Type B pancreatic cell (in vitro differentiated cells): ENCODE measurements at regions not wholly inside any gene's neighbourhood (a gene's known extent, or its start where the extent isn't known, plus 50 kb on each side); places are given as distances from the start of the nearest gene placed in this dataset.

Experiments
- DNase-seq: peaks from one replicate; pipeline ENCODE4 v3.0.0; 2021; ENCODE audit warnings: mixed read lengths; ENCODE audit not compliant: unreplicated experiment; ENCODE audit errors: extremely low spot score
- H3K27ac Mint-ChIP-seq: 2 replicates; pipeline ENCODE4 v1.8.0; 2021; ENCODE audit warnings: mild to moderate bottlenecking, mixed read lengths
- H3K27me3 Mint-ChIP-seq: 2 replicates; pipeline ENCODE4 v1.8.0; 2021; ENCODE audit warnings: mixed read lengths
- H3K36me3 Mint-ChIP-seq: 2 replicates; pipeline ENCODE4 v1.8.0; 2021; ENCODE audit warnings: mixed read lengths
- H3K4me1 Mint-ChIP-seq: one replicate; pipeline ENCODE4 v1.8.0; 2021; ENCODE audit warnings: mixed read lengths; ENCODE audit not compliant: unreplicated experiment
- H3K4me3 Mint-ChIP-seq: 2 replicates; pipeline ENCODE4 v1.8.0; 2021; ENCODE audit warnings: mild to moderate bottlenecking, mixed read lengths
- H3K9me3 Mint-ChIP-seq: 2 replicates; pipeline ENCODE4 v1.8.0; 2021; ENCODE audit warnings: mixed read lengths
- TF ChIP-seq, protein P1 (sequence below): fragments of 200-600 bp; sonication (generic); conservative IDR thresholded peaks from 2 replicates; pipeline ENCODE4 v1.5.0; 2021; ENCODE audit warnings: antibody characterized with exemption, mild to moderate bottlenecking

DNA sequence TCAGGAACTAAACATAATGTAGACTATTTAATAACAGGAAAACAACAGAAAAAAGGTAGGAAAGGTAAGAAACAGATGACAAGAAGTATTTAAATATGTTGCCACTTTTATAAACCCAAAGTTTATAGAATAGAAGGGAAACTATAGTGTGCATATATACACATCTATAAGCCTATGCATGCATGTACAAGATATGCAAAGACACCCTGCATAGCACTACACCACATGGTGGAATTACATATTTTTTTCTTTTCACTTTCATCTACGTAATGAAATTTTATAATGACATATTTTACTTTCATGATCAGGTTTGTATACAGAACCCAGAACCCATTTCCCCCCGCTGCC lies 136.8 kb downstream of the MEX3B start:
- Mint-ChIP-seq H3K27ac (no peak overlapping the region), H3K27me3 (no peaks in the 10 kb centered on the region), H3K4me3 (no peak overlapping the region), H3K9me3 (peaks cover 4% of the 10 kb centered on the region), H3K4me1 (peaks cover 7% of the 10 kb centered on the region), H3K36me3 (no peaks in the 10 kb centered on the region)
- TF ChIP-seq, protein P1, sequence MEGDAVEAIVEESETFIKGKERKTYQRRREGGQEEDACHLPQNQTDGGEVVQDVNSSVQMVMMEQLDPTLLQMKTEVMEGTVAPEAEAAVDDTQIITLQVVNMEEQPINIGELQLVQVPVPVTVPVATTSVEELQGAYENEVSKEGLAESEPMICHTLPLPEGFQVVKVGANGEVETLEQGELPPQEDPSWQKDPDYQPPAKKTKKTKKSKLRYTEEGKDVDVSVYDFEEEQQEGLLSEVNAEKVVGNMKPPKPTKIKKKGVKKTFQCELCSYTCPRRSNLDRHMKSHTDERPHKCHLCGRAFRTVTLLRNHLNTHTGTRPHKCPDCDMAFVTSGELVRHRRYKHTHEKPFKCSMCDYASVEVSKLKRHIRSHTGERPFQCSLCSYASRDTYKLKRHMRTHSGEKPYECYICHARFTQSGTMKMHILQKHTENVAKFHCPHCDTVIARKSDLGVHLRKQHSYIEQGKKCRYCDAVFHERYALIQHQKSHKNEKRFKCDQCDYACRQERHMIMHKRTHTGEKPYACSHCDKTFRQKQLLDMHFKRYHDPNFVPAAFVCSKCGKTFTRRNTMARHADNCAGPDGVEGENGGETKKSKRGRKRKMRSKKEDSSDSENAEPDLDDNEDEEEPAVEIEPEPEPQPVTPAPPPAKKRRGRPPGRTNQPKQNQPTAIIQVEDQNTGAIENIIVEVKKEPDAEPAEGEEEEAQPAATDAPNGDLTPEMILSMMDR = no peak
- no peak for DNase-seq

GRCh38 chr15:81908111-81908510 lies 137.7 kb downstream of the MEX3B start:
- TF ChIP-seq, protein P1 = no peak
- Mint-ChIP-seq H3K36me3 (no peaks in the 10 kb centered on the region), H3K9me3 (peaks cover 4% of the 10 kb centered on the region), H3K4me3 (no peak overlapping the region), H3K27me3 (no peaks in the 10 kb centered on the region), H3K4me1 (peaks cover 7% of the 10 kb centered on the region), H3K27ac (no peak overlapping the region)
- DNase-seq = no peak

DNA sequence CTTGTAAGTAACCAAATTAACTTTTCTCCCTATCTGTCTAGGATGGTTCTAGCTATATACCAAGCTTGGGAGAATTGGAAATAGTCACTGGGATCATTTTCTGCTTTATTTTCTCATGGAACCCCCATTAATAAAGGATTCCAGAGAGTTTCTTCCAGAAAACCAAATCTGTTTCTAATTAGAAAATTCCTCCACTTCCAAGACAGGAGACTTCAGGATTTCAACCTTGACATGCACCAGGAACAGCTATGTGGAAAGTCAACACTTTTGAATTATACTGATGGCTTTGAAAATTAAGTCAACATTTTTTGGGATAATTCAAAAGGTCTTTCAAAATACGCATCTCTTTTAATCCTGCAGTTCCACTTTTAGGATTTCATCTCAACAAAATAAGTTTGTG lies 138.3 kb downstream of the MEX3B start:
- Mint-ChIP-seq H3K27ac (no peak overlapping the region), H3K27me3 (no peaks in the 10 kb centered on the region), H3K4me1 (peaks cover 7% of the 10 kb centered on the region), H3K4me3 (no peak overlapping the region), H3K36me3 (no peaks in the 10 kb centered on the region), H3K9me3 (peaks cover 4% of the 10 kb centered on the region)
- TF ChIP-seq, protein P1 = no peak
- no peak for DNase-seq

DNA sequence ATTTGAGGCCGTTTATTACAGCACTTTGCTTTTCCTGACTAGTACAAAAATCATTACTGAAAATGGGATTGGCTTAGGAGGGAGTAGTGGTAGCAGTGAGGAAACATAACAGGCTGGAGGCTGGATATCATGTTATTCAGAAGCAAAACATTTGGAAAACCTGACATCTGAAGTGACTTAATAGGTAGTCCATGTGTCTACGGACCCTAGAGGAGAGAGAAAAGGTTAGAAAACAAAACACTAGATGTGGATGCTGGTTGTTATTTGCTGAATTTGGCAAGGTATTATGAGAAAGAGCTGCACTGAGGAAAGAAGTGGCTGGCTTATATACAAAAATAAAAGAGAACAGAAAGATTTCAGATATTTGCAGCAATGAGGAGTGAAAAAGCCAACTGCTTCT lies 139.9 kb downstream of the MEX3B start:
- H3K36me3 Mint-ChIP-seq = peaks cover 4% of the 10 kb centered on the region
- no peak overlapping the region for H3K4me3 Mint-ChIP-seq
- H3K9me3 Mint-ChIP-seq = peaks cover 11% of the 10 kb centered on the region
- H3K27me3 Mint-ChIP-seq = no peaks in the 10 kb centered on the region
- peaks cover 19% of the 10 kb centered on the region for H3K4me1 Mint-ChIP-seq
- no peak overlapping the region for H3K27ac Mint-ChIP-seq
- TF ChIP-seq, protein P1 = no peak
- no peak for DNase-seq

DNA sequence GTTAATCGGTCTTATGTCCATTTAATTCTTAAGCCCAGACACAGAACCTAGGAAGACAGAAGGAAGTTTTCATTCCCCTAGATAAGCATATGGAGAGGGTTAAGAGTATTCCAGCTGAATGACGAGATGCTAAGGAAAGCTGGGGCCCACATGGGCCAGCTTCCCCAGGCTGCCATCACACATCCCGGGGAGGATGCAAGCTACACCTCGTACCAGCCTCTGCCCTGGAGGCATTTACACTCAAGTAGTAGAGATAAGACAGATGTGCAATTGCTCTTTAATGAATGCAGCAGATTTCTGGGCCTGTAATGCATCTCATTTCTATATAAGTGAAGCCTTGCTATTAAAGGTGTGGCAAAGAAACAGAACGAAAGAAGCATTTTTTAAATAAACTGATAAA lies 144.5 kb downstream of the MEX3B start:
- TF ChIP-seq, protein P1 = no peak
- Mint-ChIP-seq H3K4me3 (no peak overlapping the region), H3K27me3 (no peaks in the 10 kb centered on the region), H3K36me3 (peaks cover 4% of the 10 kb centered on the region), H3K4me1 (peaks cover 19% of the 10 kb centered on the region), H3K27ac (peak overlapping the region; percentile 34), H3K9me3 (peaks cover 7% of the 10 kb centered on the region)
- no peak for DNase-seq

GRCh38 chr15:81899730-81900129 lies 146.1 kb downstream of the MEX3B start:
- H3K4me3 Mint-ChIP-seq = no peak overlapping the region
- no peaks in the 10 kb centered on the region for H3K27me3 Mint-ChIP-seq
- H3K9me3 Mint-ChIP-seq = peaks cover 7% of the 10 kb centered on the region
- H3K4me1 Mint-ChIP-seq = peaks cover 19% of the 10 kb centered on the region
- H3K27ac Mint-ChIP-seq = no peak overlapping the region
- TF ChIP-seq, protein P1 = no peak
- peaks cover 4% of the 10 kb centered on the region for H3K36me3 Mint-ChIP-seq
- DNase-seq = no peak
